ENCODE measurements at regions not wholly inside any gene's neighbourhood (a gene's known extent, or its start where the extent isn't known, plus 50 kb on each side); places are given as distances from the start of the nearest gene placed in this dataset.

DNA sequence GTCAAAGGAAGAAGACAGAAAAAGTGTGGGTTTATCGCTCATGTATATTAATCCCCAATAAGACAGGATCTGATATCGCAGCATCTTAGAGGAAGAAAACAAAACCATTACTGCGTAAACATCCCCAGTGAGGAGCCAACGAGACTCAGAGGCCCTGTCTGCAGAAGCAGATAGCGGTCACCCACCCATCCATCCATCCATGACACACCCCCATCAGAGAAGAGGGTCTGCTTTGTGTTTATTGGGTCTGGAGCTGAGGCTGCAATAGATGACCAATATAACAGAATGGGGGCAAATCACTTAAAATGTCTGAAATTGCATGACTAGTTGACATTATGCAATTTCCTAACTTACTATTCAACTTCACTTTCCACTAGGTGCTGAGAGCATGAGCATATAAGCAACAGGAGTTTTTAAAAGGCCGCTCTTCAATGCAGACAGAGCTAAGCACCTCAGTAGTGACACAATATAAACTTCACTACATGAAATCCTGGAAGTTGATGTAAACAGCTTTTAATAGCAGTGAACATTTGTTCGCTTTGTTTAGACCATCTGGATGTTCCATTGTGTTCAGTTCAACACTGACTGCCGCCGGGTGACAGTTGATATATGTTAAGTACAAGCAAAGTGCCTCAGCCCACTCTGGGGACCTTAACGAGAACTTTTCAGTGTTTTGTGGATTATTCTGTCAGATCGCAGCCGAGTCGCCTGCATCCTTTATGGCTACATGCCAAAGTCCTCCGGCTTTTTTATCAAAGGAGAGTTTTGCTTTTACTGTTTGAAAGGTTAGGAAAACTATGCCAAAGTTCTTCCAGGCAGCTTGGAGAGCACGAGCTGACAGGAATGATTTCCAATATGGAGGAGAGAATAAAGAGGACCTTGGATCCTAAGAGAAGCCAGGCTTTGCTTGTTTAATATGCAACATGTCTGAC is 167.5 kb downstream of the ZNF281 start:
- DNase-seq, result no peak
- H3K27ac ChIP-seq, result no peak overlapping the region
- H3K9me3 ChIP-seq, result no peaks in the 10 kb centered on the region
- no peak overlapping the region for H3K4me3 ChIP-seq
- H3K27me3 ChIP-seq, result peaks cover 0 to 24% of the 10 kb centered on the region in 2 donors
- intact Hi-C loops (cut with DNase I; ENCODE audit: low total_unique reads), result no loop called here
- no peaks in the 10 kb centered on the region for H3K36me3 ChIP-seq
- H3K4me1 ChIP-seq, result no peaks in the 10 kb centered on the region
- no peak for TF ChIP-seq CTCF (IDR thresholded peaks at IDR 0.05)

DNA sequence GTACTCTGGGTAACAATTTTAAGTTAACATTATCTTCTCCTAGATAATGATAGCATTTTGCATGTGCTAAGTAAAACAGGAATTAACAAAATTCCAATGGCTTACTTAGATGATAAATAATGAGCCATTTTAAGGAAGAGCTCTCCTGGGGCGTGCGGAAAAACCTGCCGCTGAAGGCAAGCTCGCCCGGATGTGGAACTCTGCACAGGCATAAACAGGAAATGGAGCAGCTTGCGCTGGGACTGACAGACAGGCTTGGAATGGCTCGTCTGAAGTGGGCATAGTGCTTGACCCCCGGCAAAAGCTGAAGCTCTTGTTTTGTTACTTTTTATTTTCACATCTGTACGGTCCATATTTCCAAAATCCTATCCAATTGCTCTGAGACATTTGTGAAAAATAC is 169.2 kb downstream of the ZNF281 start:
- no peaks in the 10 kb centered on the region for H3K4me1 ChIP-seq
- DNase-seq, result no peak
- intact Hi-C loops (cut with DNase I; ENCODE audit: low total_unique reads), result no loop called here
- no peak for TF ChIP-seq CTCF (IDR thresholded peaks at IDR 0.05)
- no peaks in the 10 kb centered on the region for H3K36me3 ChIP-seq
- H3K9me3 ChIP-seq, result no peaks in the 10 kb centered on the region
- H3K27ac ChIP-seq, result no peak overlapping the region
- peaks cover 0 to 25% of the 10 kb centered on the region in 2 donors for H3K27me3 ChIP-seq
- H3K4me3 ChIP-seq, result no peak overlapping the region

GRCh38 chr1:200238311-200238710 is 171.5 kb downstream of the ZNF281 start:
- no peak overlapping the region for H3K4me3 ChIP-seq
- H3K9me3 ChIP-seq, result no peaks in the 10 kb centered on the region
- intact Hi-C loops (cut with DNase I; ENCODE audit: low total_unique reads), result no loop called here
- no peak for TF ChIP-seq CTCF (IDR thresholded peaks at IDR 0.05)
- H3K27ac ChIP-seq, result no peak overlapping the region
- H3K36me3 ChIP-seq, result no peaks in the 10 kb centered on the region
- DNase-seq, result no peak
- peaks cover 0 to 23% of the 10 kb centered on the region in 2 donors for H3K27me3 ChIP-seq
- H3K4me1 ChIP-seq, result no peaks in the 10 kb centered on the region

DNA sequence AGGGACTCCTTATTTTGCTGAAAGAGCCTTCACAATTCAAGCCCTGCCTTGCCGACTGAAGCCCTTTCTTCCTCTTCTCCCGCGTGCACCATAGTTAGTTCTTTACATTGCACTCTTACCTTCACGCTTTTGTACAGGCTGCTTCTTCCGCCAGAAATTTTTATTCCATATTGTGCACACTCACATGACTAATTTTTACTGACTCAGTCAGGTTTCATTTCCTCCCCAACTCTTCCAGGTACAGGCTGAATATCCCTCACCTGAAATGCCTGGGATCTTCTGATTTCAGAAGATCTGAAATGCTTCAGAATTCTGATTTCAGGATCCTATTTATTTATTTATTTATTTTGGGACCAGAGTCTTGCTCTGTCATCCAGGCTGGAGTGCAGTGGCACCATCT is 172.8 kb downstream of the ZNF281 start:
- TF ChIP-seq CTCF (IDR thresholded peaks at IDR 0.05), result no peak
- H3K4me3 ChIP-seq, result no peak overlapping the region
- intact Hi-C loops (cut with DNase I; ENCODE audit: low total_unique reads), result no loop called here
- no peak for DNase-seq
- no peaks in the 10 kb centered on the region for H3K9me3 ChIP-seq
- H3K27me3 ChIP-seq, result peaks cover 0 to 16% of the 10 kb centered on the region in 2 donors
- H3K27ac ChIP-seq, result no peak overlapping the region
- no peaks in the 10 kb centered on the region for H3K36me3 ChIP-seq
- H3K4me1 ChIP-seq, result no peaks in the 10 kb centered on the region

DNA sequence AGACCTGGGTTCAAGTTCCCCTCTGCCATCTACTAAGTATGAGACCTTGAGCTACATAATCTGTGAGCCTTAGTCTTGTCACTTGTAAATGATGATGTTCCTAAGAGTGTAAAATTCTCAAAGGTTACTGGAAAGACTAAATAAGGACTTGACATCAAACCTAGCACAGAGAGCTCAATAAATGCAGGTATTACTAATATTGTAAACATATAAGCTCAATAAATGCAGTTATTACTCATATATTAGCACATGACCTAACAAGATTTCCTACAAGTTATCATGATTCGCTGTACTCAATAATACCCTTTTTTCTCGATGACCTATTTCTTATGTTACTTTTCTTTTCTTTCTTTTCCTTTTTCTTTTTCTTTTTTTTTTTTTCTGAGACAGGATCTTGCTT is 174.9 kb downstream of the ZNF281 start:
- H3K4me3 ChIP-seq, result no peak overlapping the region
- no peaks in the 10 kb centered on the region for H3K36me3 ChIP-seq
- H3K27ac ChIP-seq, result no peak overlapping the region
- no peak for DNase-seq
- H3K9me3 ChIP-seq, result no peaks in the 10 kb centered on the region
- no peak for TF ChIP-seq CTCF (IDR thresholded peaks at IDR 0.05)
- no peaks in the 10 kb centered on the region for H3K4me1 ChIP-seq
- H3K27me3 ChIP-seq, result peaks cover 0 to 14% of the 10 kb centered on the region in 2 donors
- intact Hi-C loops (cut with DNase I; ENCODE audit: low total_unique reads), result no loop called here
